Caco-2 (cell line): ENCODE measurements at regions not wholly inside any gene's neighbourhood (a gene's known extent, or its start where the extent isn't known, plus 50 kb on each side); places are given as distances from the start of the nearest gene placed in this dataset.

Experiments used
- BruUV-seq: library from RNA; stranded (reverse); fragments of 400-500 nt; replicated peaks from 2 replicates; lab custom pipeline; 2021; lab: Mats Ljungman, UMichigan
- CTCF ChIA-PET: fragments of 300-600 bp; sonication (Branson Sonifier 250); formaldehyde crosslinking; loops from one replicate; lab custom pipeline; 2022; ENCODE audit warnings: antibody characterized with exemption; lab: Charles Lee
- POLR2A ChIA-PET: fragments of 300-600 bp; sonication (Branson Sonifier 250); formaldehyde crosslinking; loops from one replicate; lab custom pipeline; 2022; ENCODE audit warnings: antibody characterized with exemption; lab: Charles Lee
- DNase-seq, 2 experiments: peaks; one replicate each; pipeline versions ENCODE4 v3.0.0 to v3.0.0-alpha.2; 2020 to 2022
- H3K27me3 ChIP-seq: replicated peaks from 2 replicates; pipeline ENCODE4 v1.6.0; 2011; ENCODE audit warnings: low read length; ENCODE audit not compliant: control insufficient read depth, insufficient read depth
- H3K36me3 ChIP-seq: 2 replicates; pipeline ENCODE4 v1.5.1; 2011; ENCODE audit warnings: low read length; ENCODE audit not compliant: control insufficient read depth, insufficient read depth
- H3K4me1 ChIP-seq: fragments of 250-450 bp; sonication (Bioruptor Pico); 2 replicates; pipeline ENCODE4 v1.5.1; 2020; ENCODE audit warnings: mild to moderate bottlenecking
- H3K4me3 ChIP-seq: 2 replicates; pipeline ENCODE4 v1.5.1; 2011; ENCODE audit warnings: low read depth, mild to moderate bottlenecking, control low read depth, low read length
- H3K9me3 ChIP-seq: fragments of 250-450 bp; sonication (Bioruptor Pico); 2 replicates; pipeline ENCODE4 v1.5.1; 2020; ENCODE audit warnings: mild to moderate bottlenecking, moderate library complexity
- H3K27ac Mint-ChIP-seq: one replicate; pipeline ENCODE4 v1.8.0; 2022; ENCODE audit warnings: mixed read lengths; ENCODE audit not compliant: unreplicated experiment
- H3K27me3 Mint-ChIP-seq: one replicate; pipeline ENCODE4 v1.8.0; 2022; ENCODE audit warnings: mixed read lengths; ENCODE audit not compliant: insufficient read depth, unreplicated experiment
- H3K36me3 Mint-ChIP-seq: one replicate; pipeline ENCODE4 v1.8.0; 2022; ENCODE audit warnings: mild to moderate bottlenecking, mixed read lengths; ENCODE audit not compliant: insufficient read depth, unreplicated experiment
- H3K4me1 Mint-ChIP-seq: one replicate; pipeline ENCODE4 v1.8.0; 2022; ENCODE audit warnings: low read depth, mixed read lengths; ENCODE audit not compliant: unreplicated experiment
- H3K4me3 Mint-ChIP-seq: one replicate; pipeline ENCODE4 v1.8.0; 2022; ENCODE audit warnings: mild to moderate bottlenecking, moderate library complexity, mixed read lengths; ENCODE audit not compliant: unreplicated experiment
- H3K9me3 Mint-ChIP-seq: one replicate; pipeline ENCODE4 v1.8.0; 2022; ENCODE audit warnings: mixed read lengths; ENCODE audit not compliant: unreplicated experiment
- CTCF ChIP-seq, 2 experiments: fragments of 200-600 bp in 1 of 2; IDR thresholded peaks; 1 replicate in 1 of 2; 2 replicates in 1 of 2; pipeline versions ENCODE4 v1.5.1 to v1.8.0; 2011 to 2022; ENCODE audit warnings: antibody characterized with exemption in 1 of 2, control low read depth in 1 of 2, inconsistent platforms in 1 of 2, low read depth in 1 of 2, low read length in 1 of 2, mild to moderate bottlenecking in 1 of 2, moderate library complexity in 1 of 2; ENCODE audit not compliant: insufficient read depth in 1 of 2, severe bottlenecking in 1 of 2, unreplicated experiment in 1 of 2
- intact Hi-C: fragments of 100-400 bp; cut with micrococcal nuclease; formaldehyde crosslinking; loops from one replicate; pipeline ENCODE4 v1.10.0; 2022; ENCODE audit not compliant: unreplicated experiment

- H3K4me3 Mint-ChIP-seq, result no peak overlapping the region
- no TSS peak for BruUV-seq
- POLR2A ChIA-PET, result no interaction called here
- no peaks in the 10 kb centered on the region for H3K36me3 ChIP-seq
- no peaks in the 10 kb centered on the region for H3K9me3 ChIP-seq
- H3K27me3 ChIP-seq, result no peaks in the 10 kb centered on the region
- no peaks in the 10 kb centered on the region for H3K4me1 Mint-ChIP-seq
- H3K4me3 ChIP-seq, result no peak overlapping the region
- no peak overlapping the region for H3K27ac Mint-ChIP-seq
- no peak for TF ChIP-seq CTCF (IDR thresholded peaks at IDR 0.05; ENCODE audit: insufficient read depth in 1 of 2, low read depth in 1 of 2, low read length in 1 of 2, severe bottlenecking in 1 of 2, unreplicated experiment in 1 of 2)
- intact Hi-C loops, result no loop called here
- H3K27me3 Mint-ChIP-seq, result peaks cover 16% of the 10 kb centered on the region
- no peak for DNase-seq
- CTCF ChIA-PET, result no interaction called here
- no peaks in the 10 kb centered on the region for H3K9me3 Mint-ChIP-seq
- no peaks in the 10 kb centered on the region for H3K36me3 Mint-ChIP-seq
- no peaks in the 10 kb centered on the region for H3K4me1 ChIP-seq
Measured at GRCh38 chr4:146058531-146058930, 117.0 kb upstream of the LSM6 start.

- no peaks in the 10 kb centered on the region for H3K9me3 ChIP-seq
- no peak for DNase-seq
- no peak overlapping the region for H3K4me3 ChIP-seq
- Mint-ChIP-seq H3K36me3 (no peaks in the 10 kb centered on the region), H3K9me3 (no peaks in the 10 kb centered on the region), H3K4me1 (no peaks in the 10 kb centered on the region), H3K4me3 (no peak overlapping the region), H3K27ac (no peak overlapping the region), H3K27me3 (peaks cover 3% of the 10 kb centered on the region)
- ChIA-PET CTCF (no interaction called here), POLR2A (no interaction called here)
- no TSS peak for BruUV-seq
- no peaks in the 10 kb centered on the region for H3K36me3 ChIP-seq
- H3K4me1 ChIP-seq, result no peaks in the 10 kb centered on the region
- no peaks in the 10 kb centered on the region for H3K27me3 ChIP-seq
- intact Hi-C loops, result no loop called here
- no peak for TF ChIP-seq CTCF (IDR thresholded peaks at IDR 0.05; ENCODE audit: insufficient read depth in 1 of 2, low read depth in 1 of 2, low read length in 1 of 2, severe bottlenecking in 1 of 2, unreplicated experiment in 1 of 2)
Measured at GRCh38 chr4:146054676-146055075, 116.1 kb upstream of the ZNF827 start.

GRCh38 chr4:146053891-146054290, 115.3 kb upstream of the ZNF827 start:
- ChIA-PET POLR2A (no interaction called here), CTCF (no interaction called here)
- no peak overlapping the region for H3K27ac Mint-ChIP-seq
- Histone ChIP-seq H3K4me3 (no peak overlapping the region), H3K36me3 (no peaks in the 10 kb centered on the region), H3K27me3 (no peaks in the 10 kb centered on the region), H3K4me1 (no peaks in the 10 kb centered on the region), H3K9me3 (no peaks in the 10 kb centered on the region)
- H3K27me3 Mint-ChIP-seq, result peaks cover 3% of the 10 kb centered on the region
- DNase-seq, result no peak
- no TSS peak for BruUV-seq
- TF ChIP-seq CTCF (IDR thresholded peaks at IDR 0.05; ENCODE audit: insufficient read depth in 1 of 2, low read depth in 1 of 2, low read length in 1 of 2, severe bottlenecking in 1 of 2, unreplicated experiment in 1 of 2), result no peak
- H3K4me3 Mint-ChIP-seq, result no peak overlapping the region
- H3K4me1 Mint-ChIP-seq, result no peaks in the 10 kb centered on the region
- H3K36me3 Mint-ChIP-seq, result no peaks in the 10 kb centered on the region
- no peaks in the 10 kb centered on the region for H3K9me3 Mint-ChIP-seq
- intact Hi-C loops, result no loop called here
